MM.1S (cell line): ENCODE measurements at regions not wholly inside any gene's neighbourhood (a gene's known extent, or its start where the extent isn't known, plus 50 kb on each side); places are given as distances from the start of the nearest gene placed in this dataset.

ENCODE experiments used
- DNase-seq: peaks from one replicate; pipeline ENCODE4 v3.0.0-alpha.2; 2015
- H2AFZ ChIP-seq: fragments of 300-600 bp; sonication (generic); 2 replicates; pipeline ENCODE4 v1.6.0; 2016; ENCODE audit warnings: antibody characterized with exemption, low read length
- H3F3A ChIP-seq: fragments of 300-600 bp; sonication (generic); 2 replicates; pipeline ENCODE4 v1.6.1; 2016; ENCODE audit warnings: mild to moderate bottlenecking, antibody characterized with exemption, low read length, moderate library complexity, mixed read lengths; ENCODE audit not compliant: insufficient read depth
- H3K27ac ChIP-seq: fragments of 300-600 bp; sonication (generic); 2 replicates; pipeline ENCODE4 v1.5.1; 2016; ENCODE audit warnings: mild to moderate bottlenecking, low read length
- H3K27me3 ChIP-seq: fragments of 300-600 bp; sonication (generic); replicated peaks from 2 replicates; pipeline ENCODE4 v1.6.0; 2016; ENCODE audit warnings: low read length; ENCODE audit not compliant: insufficient read depth
- H3K36me3 ChIP-seq: fragments of 300-600 bp; sonication (generic); replicated peaks from 2 replicates; pipeline ENCODE4 v1.6.1; 2016; ENCODE audit warnings: mild to moderate bottlenecking, low read length, mixed read lengths; ENCODE audit not compliant: insufficient read depth
- H3K4me1 ChIP-seq: fragments of 300-600 bp; sonication (generic); 2 replicates; pipeline ENCODE4 v1.6.1; 2016; ENCODE audit warnings: low read length, mixed read lengths
- H3K4me2 ChIP-seq: fragments of 300-600 bp; sonication (generic); 2 replicates; pipeline ENCODE4 v1.6.0; 2016; ENCODE audit warnings: low read depth, low read length
- H3K4me3 ChIP-seq: fragments of 300-600 bp; sonication (generic); 2 replicates; pipeline ENCODE4 v1.5.1; 2016; ENCODE audit warnings: low read length, mixed read lengths
- H3K79me2 ChIP-seq: fragments of 300-600 bp; sonication (generic); 2 replicates; pipeline ENCODE4 v1.6.1; 2016; ENCODE audit warnings: mixed run types, low read length, mixed read lengths
- H3K9ac ChIP-seq: fragments of 300-600 bp; sonication (generic); 2 replicates; pipeline ENCODE4 v1.6.1; 2016; ENCODE audit warnings: low read length, mixed read lengths
- H3K9me2 ChIP-seq: fragments of 300-600 bp; sonication (generic); replicated peaks from 2 replicates; pipeline ENCODE4 v1.6.1; 2016; ENCODE audit warnings: mild to moderate bottlenecking, low read length, mixed read lengths; ENCODE audit not compliant: insufficient read depth
- H3K9me3 ChIP-seq: fragments of 300-600 bp; sonication (generic); replicated peaks from 2 replicates; pipeline ENCODE4 v1.6.1; 2016; ENCODE audit warnings: mild to moderate bottlenecking, low read length, mixed read lengths; ENCODE audit not compliant: insufficient read depth
- H4K20me1 ChIP-seq: fragments of 300-600 bp; sonication (generic); 2 replicates; pipeline ENCODE4 v1.6.1; 2016; ENCODE audit warnings: mild to moderate bottlenecking, low read length, moderate library complexity, mixed read lengths; ENCODE audit not compliant: insufficient read depth
- EZH2 ChIP-seq: fragments of 300-600 bp; sonication (generic); optimal IDR thresholded peaks from 2 replicates; pipeline ENCODE3; 2017; ENCODE audit warnings: low read depth, mild to moderate bottlenecking, antibody characterized with exemption, low read length, mixed read lengths
- EZH2phosphoT487 ChIP-seq: fragments of 300-600 bp; sonication (generic); IDR thresholded peaks from 2 replicates; pipeline ENCODE4 v1.6.1; 2018; ENCODE audit warnings: antibody characterized with exemption, low read length
- TF ChIP-seq, protein P1 (sequence below): fragments of 300-600 bp; sonication (generic); IDR thresholded peaks from 2 replicates; pipeline ENCODE4 v1.5.1; 2016; ENCODE audit warnings: antibody characterized with exemption, low read length, mixed read lengths

- Histone ChIP-seq H3F3A (no peaks in the 10 kb centered on the region), H3K4me3 (no peak overlapping the region), H3K27me3 (no peaks in the 10 kb centered on the region), H3K4me1 (0 out of 2 replicates have a peak, but pooled peaks cover 8% of the 10 kb centered on the region), H3K9me2 (no peaks in the 10 kb centered on the region), H3K9ac (no peak overlapping the region), H4K20me1 (no peaks in the 10 kb centered on the region), H3K4me2 (peak overlapping the region; percentile 20; the same call in 1 of the 2 replicates), H3K79me2 (no peaks in the 10 kb centered on the region), H3K9me3 (no peaks in the 10 kb centered on the region), H3K27ac (no peak overlapping the region), H2AFZ (no peak overlapping the region), H3K36me3 (no peaks in the 10 kb centered on the region)
- no peak for DNase-seq
- TF ChIP-seq EZH2 (no peak), EZH2phosphoT487 (no peak)
Observed at GRCh38 chr11:92329646-92330045, 105.0 kb downstream of the FAT3 start.

DNA sequence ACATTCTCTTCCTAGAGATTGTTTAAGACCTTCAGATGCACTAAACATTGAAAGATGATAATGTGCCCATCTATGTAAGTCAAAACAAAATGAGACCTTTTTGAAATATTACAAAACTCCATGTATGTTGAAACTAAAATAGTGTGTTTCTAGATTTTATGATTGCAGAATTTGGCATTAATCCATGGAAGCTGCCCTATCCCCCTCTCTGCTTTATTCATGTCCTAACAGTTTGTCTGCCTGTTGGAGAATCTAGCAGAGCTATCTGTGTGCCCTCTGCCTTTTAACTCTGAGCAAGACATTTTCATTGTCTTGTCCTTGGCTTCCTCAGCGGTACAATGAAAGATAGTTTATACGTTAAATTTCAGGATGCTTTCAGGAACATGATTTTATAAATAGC is 105.5 kb downstream of the FAT3 start:
- Histone ChIP-seq H3K36me3 (no peaks in the 10 kb centered on the region), H3K79me2 (no peaks in the 10 kb centered on the region), H3K9ac (no peak overlapping the region), H3F3A (no peaks in the 10 kb centered on the region), H4K20me1 (no peaks in the 10 kb centered on the region), H3K27ac (no peak overlapping the region), H3K4me3 (no peak overlapping the region), H2AFZ (no peak overlapping the region), H3K9me3 (no peaks in the 10 kb centered on the region), H3K4me1 (0 out of 2 replicates have a peak, but pooled peaks cover 8% of the 10 kb centered on the region), H3K9me2 (no peaks in the 10 kb centered on the region), H3K27me3 (no peaks in the 10 kb centered on the region), H3K4me2 (peak overlapping the region; percentile 20; the same call in 1 of the 2 replicates)
- no peak for DNase-seq
- TF ChIP-seq, protein P1, sequence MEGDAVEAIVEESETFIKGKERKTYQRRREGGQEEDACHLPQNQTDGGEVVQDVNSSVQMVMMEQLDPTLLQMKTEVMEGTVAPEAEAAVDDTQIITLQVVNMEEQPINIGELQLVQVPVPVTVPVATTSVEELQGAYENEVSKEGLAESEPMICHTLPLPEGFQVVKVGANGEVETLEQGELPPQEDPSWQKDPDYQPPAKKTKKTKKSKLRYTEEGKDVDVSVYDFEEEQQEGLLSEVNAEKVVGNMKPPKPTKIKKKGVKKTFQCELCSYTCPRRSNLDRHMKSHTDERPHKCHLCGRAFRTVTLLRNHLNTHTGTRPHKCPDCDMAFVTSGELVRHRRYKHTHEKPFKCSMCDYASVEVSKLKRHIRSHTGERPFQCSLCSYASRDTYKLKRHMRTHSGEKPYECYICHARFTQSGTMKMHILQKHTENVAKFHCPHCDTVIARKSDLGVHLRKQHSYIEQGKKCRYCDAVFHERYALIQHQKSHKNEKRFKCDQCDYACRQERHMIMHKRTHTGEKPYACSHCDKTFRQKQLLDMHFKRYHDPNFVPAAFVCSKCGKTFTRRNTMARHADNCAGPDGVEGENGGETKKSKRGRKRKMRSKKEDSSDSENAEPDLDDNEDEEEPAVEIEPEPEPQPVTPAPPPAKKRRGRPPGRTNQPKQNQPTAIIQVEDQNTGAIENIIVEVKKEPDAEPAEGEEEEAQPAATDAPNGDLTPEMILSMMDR, result no peak
- TF ChIP-seq EZH2 (no peak), EZH2phosphoT487 (no peak)

GRCh38 chr11:92332986-92333385 is 108.4 kb downstream of the FAT3 start:
- no peak overlapping the region for H3K4me3 ChIP-seq

DNA sequence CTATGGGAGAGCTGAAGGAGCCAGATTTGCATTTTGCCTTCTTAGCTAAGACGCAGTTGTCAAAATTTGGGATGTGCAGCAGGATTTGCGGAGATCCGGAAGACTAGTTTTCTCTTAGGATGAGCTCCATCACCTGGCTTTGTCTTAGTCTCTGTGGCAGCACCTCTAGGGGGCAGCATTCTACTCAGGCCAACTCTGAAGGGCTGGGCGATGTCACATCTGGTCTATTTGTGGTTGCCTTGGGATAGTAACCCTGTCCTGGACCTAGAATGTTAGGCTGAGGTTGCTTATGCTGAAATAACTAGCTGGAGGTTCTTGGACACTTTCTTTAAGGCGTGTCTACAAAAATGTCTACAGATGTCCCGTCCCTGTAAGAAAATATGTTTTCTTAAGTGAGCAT is 116.2 kb downstream of the FAT3 start:
- Histone ChIP-seq H3K4me1 (no peaks in the 10 kb centered on the region), H3K27me3 (no peaks in the 10 kb centered on the region), H3K4me3 (no peak overlapping the region), H3K4me2 (no peak overlapping the region), H3K9ac (no peak overlapping the region), H3K9me3 (no peaks in the 10 kb centered on the region), H3K9me2 (no peaks in the 10 kb centered on the region), H3F3A (no peaks in the 10 kb centered on the region), H3K79me2 (no peaks in the 10 kb centered on the region), H2AFZ (no peak overlapping the region), H3K27ac (no peak overlapping the region), H3K36me3 (no peaks in the 10 kb centered on the region), H4K20me1 (no peaks in the 10 kb centered on the region)
- DNase-seq, result no peak
- TF ChIP-seq, protein P1, result peak; percentile 18
- no peak for TF ChIP-seq EZH2phosphoT487

More at GRCh38 chr11:92332986-92333385, 108.4 kb downstream of the FAT3 start:
- no peak for DNase-seq
- Histone ChIP-seq H3F3A (no peaks in the 10 kb centered on the region), H3K36me3 (no peaks in the 10 kb centered on the region), H3K27ac (no peak overlapping the region), H3K4me1 (0 out of 2 replicates have a peak, but pooled peaks cover 8% of the 10 kb centered on the region), H3K27me3 (no peaks in the 10 kb centered on the region), H3K9me2 (no peaks in the 10 kb centered on the region), H3K9me3 (no peaks in the 10 kb centered on the region), H4K20me1 (no peaks in the 10 kb centered on the region), H3K9ac (no peak overlapping the region), H2AFZ (no peak overlapping the region), H3K4me2 (no peak overlapping the region), H3K79me2 (no peaks in the 10 kb centered on the region)
- TF ChIP-seq EZH2, result no peak
- TF ChIP-seq EZH2phosphoT487, result no peak
- TF ChIP-seq, protein P1, result no peak
